NCI-H1436 (cell line): ENCODE measurements at regions not wholly inside any gene's neighbourhood (a gene's known extent, or its start where the extent isn't known, plus 50 kb on each side); places are given as distances from the start of the nearest gene placed in this dataset.

Experiments
- DNase-seq: peaks from one replicate; lab custom pipeline; 2025; lab: John Stamatoyannopoulos, UW

DNA sequence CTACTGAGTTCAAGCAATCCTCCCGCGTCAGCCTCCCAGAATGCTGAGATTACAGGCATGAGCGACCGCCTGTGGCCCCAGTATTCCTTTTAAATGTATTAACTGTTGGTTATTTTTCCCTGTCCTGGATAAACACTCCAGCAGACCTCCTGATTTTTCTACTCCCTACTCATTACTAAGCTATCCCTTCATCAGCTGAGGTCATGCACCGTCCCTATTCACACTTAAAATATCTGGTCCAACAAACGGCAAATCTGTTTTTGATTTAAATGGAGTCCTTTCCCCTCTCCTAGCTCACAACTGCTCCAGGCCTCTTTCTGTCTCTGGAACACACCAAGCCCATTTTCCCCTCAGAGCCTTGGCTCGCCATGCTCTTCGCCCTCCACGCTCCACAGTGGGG, 1003.3 kb upstream of the TMEM132C start:
- DNase-seq, result no peak

DNA sequence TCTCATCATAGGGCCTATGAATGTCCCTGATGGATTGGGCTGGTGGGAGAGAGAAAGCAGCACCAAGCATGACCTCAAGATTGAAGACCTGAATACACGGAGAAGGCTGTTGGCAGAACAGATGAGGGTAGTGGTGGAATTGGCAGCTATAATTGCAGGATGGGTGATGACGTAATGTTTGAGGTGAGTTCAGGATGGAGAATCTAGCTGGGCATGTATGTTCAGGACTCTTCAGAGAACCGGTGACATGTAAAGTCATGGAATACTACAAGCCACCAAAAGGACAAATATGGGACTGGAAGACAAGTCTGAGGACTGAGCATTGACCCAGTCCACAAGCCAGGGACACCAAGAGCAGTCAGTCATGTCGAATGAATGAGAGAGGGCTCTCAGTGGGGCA, 999.8 kb upstream of the TMEM132C start:
- DNase-seq, result no peak

DNA sequence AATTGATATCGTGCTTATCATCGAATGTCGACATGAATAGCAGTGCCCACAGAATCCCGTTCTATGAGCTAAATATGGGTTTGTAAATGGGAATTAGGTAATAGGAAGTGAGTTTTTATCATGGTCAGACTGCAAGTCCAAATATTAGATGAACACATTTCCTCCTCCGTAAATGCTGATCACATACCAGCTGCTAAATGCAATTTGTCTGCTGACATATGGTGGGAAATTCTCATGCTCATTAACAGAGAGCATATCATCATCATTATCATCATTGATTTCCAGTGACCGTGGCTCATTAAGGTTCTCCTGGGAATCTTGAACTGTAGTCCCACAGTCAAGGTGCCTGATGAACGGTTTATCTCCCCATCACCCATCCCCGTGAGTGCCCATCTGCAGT, 998.8 kb upstream of the TMEM132C start:
- DNase-seq, result no peak

DNA sequence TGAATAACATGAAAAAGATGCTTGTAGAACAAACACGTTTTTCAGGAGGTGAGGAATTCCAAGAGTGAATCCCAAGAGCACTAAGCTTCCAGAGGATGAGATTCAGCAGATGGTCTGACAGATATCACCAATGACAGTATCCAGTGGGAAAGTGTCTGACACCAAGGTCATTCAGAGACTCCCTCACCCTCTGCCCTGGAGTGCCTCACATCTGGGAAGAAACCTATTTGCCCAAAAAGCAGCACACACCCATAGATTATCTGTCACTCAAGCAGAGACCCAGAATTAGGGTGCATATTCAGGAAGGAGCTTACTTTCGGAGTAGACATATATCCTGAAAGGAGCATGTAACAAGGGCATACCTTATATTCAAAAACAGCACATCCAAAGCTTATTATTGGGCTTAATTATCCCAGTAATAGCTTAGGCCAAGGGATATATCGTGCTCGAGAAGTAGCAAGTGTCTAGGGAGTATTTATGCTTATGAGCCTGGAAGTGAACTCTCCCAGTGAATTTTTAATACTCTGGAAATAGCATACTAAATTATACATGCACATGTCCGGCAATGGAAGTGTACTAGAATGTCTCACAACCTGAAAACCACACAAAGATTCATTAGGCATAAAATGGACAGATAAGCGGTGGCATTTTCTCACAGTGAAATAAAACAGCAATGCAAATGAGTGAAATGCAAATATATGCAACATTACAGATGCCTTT, 998.1 kb upstream of the TMEM132C start:
- no peak for DNase-seq

DNA sequence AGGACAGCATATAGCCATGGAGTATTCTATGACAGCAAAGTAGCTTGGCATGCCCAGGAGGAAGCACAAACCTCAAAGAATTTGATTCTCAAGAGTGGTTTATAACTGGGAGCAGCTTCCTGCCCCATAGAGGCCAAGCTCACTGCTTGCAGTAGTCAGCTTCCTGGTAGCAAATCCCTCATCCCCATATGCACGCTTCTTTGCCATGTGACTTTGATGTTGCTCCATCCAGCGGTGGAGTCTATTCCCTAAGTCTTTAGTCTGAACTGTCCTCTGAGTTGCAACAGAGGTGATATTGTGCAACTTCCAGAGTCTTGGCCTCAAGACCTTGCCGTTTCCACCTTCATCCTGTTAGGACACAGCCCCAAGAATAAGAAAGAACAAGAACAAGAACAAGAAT, 996.8 kb upstream of the TMEM132C start:
- no peak for DNase-seq

DNA sequence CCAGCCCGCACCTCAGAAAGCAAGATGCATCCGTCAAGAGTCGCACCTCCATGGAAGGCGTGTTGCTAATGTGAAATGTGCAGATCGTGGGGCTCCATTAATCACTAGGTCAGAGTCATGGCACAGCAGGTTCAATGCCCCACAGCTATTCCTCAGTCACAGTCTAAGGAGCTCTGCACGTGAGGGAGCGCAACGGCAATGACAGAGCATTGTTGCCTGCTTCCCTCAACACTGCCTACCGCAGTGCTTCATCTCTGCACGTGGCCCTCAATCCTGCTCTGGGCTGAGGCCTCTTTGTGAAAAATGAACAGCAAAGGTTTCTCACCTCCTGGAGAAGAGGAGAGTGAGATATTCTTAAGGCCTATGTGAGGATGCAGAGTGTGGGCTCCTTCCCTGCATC, 995.2 kb upstream of the TMEM132C start:
- no peak for DNase-seq

DNA sequence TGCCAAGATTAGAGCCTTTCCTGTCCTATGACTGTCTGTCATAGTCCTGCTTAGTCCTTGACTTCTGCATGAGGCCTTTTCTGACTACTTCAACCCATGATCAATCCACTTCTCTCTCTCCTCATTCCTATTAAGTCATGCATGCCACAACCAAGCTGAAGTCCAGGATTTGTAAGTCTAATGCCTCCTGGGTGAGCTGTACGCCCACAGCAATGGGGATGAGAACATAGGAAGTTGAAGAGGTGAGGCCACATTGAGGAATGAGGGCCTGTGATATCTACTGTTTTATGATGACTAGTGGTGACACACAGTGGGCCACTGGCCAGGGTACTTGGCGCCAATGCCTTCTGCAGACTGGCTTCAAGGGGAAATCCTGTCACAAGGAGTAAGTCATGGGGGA, 994.1 kb upstream of the TMEM132C start:
- no peak for DNase-seq

DNA sequence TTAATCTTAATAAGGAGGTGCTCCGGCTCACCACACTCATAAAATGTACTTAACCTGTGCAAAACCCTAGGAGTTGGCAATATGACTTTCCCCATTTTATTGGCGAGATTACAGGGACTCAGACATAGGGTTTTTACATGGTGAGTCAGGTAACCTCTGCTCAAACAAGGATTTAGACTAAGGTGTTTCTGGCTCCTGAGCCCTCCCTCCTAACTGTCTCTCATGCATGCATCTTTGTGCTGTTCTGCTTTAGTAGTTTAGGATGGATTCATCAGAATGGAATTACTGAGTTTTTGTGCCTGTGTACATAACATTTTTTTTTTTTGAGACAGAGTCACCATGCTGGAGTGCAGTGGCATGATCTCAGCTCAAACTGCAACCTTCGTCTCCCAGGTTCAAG, 993.3 kb upstream of the TMEM132C start:
- DNase-seq, result no peak

DNA sequence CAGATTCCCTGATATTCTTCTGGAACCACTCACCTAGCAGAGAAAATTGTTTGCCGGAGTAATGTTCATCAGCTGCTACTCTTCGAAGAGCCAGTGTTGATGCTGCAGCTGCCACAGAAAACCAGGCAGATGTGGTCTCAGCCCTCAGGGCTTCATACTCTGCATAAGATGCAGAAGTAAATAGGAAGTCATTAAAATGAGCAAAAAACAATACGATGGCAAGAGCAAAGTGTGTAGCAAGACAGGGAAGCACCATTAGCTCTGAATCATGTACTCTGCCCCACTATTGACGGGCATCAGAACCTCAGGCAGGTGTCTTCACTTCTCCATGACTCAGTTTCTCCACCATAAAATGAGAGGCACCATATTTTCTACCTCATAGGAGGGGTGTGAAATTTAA, 991.6 kb upstream of the TMEM132C start:
- no peak for DNase-seq

DNA sequence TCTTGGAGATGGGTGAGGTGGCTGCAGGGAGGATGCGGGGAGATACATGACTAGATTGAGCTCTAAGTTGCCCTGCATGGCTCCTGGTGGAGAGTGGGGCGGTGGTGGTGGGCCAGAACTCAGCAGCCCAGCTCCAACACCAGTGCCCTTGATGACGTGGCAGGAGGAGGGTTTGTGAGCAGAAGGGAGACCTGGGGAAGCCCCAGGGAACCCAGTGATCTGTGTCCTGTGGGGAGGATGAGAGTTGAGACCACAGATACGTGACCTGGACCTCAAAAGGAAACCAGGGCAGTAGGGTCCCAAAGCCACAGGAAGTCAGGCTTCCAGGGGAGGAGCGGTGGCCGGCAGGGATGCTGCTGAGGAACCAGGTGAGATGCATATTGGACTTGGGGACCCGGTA, 989.1 kb upstream of the TMEM132C start:
- no peak for DNase-seq

DNA sequence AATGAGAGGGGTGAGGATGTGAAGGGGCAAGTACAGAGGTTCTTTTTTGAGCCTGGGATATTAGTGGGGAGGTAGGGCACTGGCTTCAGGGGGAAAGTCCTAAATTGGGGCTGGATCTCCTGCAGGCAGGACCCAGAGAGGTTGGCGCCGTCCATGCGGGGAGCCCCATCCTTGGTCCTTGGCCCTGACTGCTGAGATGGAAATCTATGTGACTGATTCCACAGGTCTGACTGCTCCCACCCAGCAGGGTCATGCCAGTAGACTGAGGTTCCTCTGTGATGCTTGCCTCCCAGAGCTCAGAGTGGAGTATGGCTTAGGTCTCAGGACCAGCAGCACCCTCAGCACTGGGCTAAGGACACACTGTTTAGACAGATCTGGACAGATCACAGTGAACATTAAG, 988.6 kb upstream of the TMEM132C start:
- DNase-seq, result no peak

DNA sequence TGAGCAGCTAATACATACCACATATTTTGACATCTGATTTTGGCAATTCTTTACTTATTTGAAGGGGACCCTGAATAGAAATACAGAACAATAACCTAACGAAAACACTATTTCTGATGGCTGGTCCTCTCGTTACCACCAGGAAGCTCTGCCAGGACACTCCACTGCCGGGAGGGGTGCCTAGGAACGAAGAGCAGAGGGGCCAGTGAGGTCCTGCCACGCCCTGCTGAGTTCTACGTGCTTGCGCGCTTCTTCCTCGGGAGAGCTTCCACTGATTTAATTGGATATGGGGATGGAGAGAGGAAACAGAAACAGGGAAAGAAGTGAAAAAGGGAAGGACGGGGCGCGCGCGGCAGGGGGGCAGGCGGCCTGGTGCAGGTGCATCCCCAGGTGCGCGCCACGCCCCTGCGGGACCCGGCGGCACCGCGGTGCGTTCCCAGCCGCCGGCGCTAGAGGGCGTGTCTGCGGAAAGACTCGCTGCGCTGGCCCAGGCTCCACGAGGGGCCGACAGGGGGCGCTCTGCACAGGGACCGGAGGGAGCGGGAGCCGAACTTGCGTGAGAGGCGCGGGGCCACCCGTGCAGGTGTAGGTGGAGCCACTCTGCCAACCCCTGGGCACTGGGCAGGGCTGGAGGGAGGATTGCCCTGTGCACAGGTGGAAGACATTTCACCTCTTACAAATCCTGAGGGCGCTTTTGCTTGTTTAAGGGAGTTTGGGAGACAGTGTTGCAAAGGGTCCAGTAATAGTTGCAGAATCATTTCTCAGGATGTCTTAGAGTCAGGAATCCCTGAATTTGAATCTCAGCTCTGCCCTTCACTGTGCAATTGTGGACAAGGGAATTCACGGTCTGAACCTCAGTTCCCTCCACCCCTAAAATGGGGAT, 986.3 kb upstream of the TMEM132C start:
- DNase-seq, result peak; percentile 17

DNA sequence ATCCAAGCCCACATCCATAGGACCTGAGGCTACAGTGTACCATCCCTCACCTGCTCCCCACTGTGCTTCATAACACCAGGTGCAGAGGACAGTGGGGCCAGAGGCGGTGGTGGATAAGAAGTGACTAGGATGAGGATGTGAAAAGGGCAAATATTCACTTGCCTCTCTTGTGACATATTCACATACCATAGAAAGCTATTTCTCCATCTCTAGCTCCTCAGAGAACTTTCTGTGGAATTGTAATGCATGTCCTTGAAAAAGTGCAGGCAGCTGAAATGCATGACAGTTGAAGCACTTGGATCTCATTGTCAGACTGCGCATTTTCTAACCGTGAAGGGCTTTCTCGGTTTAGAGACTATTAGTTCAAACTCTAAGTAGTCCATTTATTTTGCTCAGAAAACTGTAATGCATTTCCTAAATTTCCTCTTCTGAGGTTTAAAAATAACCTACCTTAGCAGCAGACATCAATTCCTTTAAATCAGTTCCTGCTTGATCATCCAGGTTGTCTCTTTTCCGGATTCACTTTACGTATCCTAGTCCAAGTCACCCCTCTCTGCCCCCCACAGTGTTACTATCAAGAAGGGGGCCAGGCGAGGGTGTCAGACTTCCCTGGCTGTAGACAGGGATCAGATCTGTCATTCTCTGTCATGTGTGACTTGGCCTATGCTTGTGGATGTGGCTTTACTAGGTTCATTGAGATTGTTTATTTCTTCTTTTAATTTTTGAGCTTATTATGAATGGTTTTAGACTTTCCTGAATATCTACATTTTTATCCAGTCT, 984.0 kb upstream of the TMEM132C start:
- DNase-seq, result no peak

DNA sequence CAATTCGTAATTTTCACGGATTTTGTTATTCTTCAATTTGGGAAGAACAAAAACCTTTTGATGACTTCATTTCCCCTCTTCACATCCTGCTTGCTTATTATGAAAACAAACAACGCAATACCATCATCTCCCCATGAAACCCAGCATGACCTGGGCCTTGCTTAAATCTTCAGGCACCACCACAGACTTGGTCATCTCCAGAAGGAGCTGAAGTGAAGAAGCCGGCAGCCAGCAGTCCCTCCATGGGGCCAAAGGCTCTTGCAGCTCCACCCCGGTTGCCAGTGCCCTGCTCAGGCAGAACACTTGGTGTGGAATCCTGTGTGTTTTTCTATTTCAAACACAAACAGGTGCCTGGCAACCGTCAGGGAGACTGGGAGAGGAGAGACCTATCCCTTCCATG, 982.9 kb upstream of the TMEM132C start:
- no peak for DNase-seq

DNA sequence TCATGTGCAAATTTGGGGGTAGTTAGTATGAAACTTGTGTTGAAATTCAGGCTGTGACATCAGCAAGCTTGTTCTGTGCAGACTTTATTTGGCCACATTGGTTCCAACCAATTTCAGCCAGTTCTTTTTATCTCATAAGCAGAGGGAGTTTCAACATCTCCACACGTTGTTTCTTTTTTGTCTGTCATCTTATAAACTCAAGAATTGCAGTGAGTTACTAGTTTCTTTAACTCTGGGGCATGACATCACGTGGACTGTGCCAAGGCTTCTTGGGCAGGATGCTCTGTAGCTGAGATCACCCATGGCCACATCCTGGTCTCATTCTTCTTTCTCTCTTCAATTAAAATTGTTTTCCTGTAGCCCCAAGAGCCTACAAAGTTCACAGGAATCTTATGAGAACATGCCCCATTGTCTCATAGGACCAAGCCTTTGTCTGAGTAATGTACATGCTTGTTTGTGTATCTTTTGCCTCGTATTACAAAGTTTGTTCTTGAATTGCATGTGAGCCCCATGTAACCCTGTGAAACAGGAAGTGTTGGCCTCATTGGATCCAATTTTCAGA, 982.0 kb upstream of the TMEM132C start:
- DNase-seq, result no peak

DNA sequence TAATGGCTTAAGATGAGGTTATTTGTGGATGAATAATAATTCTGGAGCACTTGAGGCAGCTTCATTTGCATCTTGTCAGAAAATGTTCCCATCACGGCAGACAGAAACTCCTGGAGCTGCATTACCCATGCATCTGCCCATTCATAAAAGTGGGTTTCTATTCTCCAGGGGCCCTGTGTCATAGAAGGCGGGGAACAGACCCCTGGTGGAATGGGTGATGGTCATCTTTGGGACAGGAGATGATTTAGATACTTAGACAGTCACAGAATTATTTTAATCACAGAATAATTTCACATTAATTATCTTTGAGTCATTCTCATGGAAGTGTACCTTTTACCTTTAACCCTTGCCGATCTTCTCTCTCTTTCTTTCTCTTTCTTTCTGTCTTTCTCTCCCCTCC, 980.7 kb upstream of the TMEM132C start:
- no peak for DNase-seq

DNA sequence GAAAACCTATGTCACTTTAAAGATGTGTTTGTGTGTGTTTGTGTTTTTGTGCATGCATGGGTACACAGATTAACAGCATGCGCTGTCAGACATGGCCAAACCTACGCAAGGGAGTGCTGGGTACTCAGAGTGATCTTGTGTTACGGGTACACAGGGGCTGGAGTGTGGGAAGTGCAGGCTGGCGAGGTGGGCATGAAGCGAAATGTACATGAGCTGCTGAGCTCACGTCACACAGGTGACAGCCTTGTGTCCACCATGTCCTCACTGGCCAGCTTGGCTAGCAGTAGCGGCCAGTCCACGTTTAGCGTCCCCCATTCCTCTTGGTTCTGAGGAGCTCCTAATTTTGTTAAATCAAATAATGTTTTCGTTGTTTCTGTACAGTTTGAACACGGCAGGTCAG, 979.7 kb upstream of the TMEM132C start:
- DNase-seq, result no peak

DNA sequence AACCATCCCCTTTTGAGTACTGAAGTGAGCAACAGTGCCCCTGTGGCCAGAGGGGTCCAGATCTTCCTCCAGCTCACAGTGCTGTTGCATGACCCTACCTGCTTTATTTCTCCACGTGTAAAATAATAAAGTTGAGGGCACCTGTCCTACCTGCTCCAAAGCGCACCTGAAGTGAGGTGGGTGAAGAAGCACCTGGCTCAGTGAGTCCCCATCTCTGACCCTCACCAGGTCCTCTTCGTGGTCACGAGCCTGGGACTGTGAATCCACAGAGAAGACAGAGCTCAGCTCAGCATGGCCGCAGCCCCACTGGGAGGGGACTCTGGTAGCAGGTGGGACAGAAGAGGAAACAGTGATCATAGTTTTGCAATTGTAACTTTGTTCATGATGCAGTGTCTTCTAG, 976.7 kb upstream of the TMEM132C start:
- DNase-seq, result no peak

DNA sequence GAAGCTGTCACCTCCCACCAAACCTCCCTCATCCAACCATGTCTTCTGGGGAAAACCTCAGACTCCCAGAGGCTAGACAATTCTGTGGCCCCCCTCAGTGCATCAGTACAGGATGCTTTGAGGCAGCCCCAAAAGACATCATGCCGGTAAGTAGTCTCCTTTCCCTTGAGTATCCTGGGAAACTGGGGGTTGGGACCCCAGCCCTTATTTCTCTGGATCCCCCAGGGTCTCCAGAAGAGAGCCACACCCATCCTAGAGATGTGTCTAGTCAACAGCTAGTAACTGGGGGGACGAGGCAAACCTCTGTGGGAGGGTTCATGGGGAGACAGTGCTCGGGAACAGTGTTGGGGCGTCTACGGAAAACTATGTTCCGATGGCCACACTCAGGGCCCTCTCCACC, 974.2 kb upstream of the TMEM132C start:
- DNase-seq, result no peak

DNA sequence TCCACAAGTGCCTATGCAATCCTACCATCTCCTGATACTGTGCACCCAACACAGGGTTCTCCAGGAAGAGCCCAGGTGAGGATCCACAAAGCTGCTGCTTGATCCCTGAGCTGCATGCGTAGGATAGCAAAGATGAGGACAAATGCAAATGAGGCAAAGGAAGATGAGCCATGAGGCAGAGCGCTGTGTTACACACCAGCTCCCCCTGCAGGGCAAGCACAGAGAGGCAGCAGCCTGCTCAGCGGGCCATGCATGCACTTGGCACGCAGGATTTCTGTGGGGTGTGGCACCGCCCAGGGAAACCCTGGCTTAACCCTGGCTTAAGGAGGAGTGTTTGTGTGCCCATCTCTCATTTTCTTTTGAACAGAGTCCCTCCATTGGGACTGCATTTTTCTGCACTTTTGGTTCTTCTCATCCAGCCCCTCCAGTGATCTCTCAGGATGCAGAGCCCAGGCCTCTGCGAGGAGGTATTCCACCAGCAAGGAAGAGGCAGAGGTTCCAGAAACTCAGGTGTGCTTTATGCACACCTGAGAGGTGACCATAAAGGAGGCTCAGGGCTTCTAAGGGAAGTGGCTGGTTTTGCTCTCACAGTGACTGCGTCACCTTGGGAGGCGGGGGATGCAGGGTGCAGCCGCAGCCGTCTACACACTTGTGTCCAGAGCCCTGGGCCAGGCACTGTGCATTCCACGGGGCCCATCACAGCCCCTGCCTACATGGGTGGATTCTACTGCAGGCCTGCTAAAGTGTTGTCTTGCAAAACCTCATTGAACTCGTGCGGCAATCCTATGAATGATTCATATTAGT, 973.3 kb upstream of the TMEM132C start:
- DNase-seq, result peak; percentile 35

DNA sequence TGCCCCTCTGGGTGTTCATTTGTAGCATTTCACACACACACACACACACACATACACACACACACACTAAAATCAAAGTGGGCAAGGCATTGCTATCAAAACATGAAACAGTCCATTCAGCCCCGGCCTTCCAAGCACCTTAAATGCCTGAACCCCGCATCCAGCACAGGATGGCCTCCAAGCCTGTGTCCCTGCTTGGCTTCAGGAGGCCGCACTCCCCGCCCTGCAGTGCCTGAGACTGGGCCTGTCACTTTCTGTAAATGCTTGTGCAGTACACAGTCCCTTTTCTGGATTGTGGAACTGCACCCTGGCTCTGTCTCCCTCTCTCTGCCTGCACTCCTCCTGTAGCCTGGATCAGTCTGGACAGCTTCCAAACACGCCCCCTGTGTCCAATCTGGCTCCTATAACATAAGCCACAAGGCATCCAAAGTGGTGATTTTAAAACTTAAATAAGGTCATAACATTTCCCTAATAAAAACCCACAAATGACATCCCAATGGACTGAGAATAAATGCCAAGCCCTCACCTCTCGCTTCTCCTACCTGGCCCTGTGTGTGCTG, 972.2 kb upstream of the TMEM132C start:
- no peak for DNase-seq
